DND-41 (cell line): ENCODE measurements at regions not wholly inside any gene's neighbourhood (a gene's known extent, or its start where the extent isn't known, plus 50 kb on each side); places are given as distances from the start of the nearest gene placed in this dataset.

ENCODE experiments used
- EZH2 ChIP-seq: IDR thresholded peaks from 3 replicates; pipeline ENCODE4 v1.6.1; 2012; ENCODE audit warnings: borderline replicate concordance, low read depth, mild to moderate bottlenecking, moderate library complexity, low read length, inconsistent platforms; ENCODE audit not compliant: severe bottlenecking
- TF ChIP-seq, protein P1 (sequence below): IDR thresholded peaks from 2 replicates; pipeline ENCODE4 v1.5.1; 2012; ENCODE audit warnings: borderline replicate concordance, low read length, moderate library complexity, mild to moderate bottlenecking; ENCODE audit not compliant: poor library complexity, severe bottlenecking; ENCODE audit errors: extremely low read depth

DNA sequence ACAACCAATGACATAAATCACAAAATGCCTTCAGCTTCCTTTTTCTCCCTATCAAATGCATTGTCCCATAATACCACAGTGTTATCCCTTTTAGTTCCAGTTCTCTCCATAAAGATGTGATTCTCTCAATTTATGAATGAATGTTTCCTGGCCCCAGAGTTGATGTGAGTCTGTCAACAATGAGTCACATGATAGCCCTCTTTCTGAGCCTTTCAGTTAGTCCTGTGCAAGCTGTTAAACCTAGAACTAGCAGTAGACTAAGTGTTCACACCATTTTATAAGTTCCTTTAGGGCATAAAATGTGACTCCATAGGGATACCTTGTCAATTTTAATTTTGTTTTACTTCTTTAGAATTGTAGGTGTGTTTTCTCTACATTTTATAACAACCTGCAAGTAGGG, 129.5 kb downstream of the PABPC4L start:
- TF ChIP-seq, protein P1, sequence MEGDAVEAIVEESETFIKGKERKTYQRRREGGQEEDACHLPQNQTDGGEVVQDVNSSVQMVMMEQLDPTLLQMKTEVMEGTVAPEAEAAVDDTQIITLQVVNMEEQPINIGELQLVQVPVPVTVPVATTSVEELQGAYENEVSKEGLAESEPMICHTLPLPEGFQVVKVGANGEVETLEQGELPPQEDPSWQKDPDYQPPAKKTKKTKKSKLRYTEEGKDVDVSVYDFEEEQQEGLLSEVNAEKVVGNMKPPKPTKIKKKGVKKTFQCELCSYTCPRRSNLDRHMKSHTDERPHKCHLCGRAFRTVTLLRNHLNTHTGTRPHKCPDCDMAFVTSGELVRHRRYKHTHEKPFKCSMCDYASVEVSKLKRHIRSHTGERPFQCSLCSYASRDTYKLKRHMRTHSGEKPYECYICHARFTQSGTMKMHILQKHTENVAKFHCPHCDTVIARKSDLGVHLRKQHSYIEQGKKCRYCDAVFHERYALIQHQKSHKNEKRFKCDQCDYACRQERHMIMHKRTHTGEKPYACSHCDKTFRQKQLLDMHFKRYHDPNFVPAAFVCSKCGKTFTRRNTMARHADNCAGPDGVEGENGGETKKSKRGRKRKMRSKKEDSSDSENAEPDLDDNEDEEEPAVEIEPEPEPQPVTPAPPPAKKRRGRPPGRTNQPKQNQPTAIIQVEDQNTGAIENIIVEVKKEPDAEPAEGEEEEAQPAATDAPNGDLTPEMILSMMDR = no peak
- TF ChIP-seq EZH2 = no peak
